ENCODE measurements at regions not wholly inside any gene's neighbourhood (a gene's known extent, or its start where the extent isn't known, plus 50 kb on each side); places are given as distances from the start of the nearest gene placed in this dataset.
"Not testable (repeated sequence)": the region's sequence is repeated elsewhere in the genome, so short reads cannot be mapped to it uniquely, and the experiment has no call there.

- DNase-seq = no peak
Observed at GRCh38 chr14:44873536-44873935, 88.2 kb downstream of the KLHL28 start.

DNA sequence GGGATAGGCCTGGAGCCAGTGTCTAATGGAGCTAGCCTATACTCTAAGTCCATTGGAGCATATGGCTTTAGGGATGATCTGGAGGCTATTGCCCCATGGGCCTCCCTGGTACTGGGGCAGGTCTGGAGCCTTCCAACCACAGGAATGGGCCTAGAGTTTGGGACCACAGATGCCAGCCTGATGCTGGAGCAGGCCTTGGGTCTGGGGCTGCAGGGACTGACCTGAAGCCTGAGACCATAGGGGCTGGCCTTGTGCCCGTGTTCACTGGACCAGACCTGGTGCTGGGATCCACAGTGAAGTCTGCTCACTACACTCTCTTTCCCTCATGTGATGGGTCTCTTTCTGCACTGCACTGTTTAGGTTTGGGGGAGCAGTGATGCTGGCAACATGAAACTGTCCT, 95.0 kb downstream of the KLHL28 start:
- DNase-seq = no peak

- no peak for DNase-seq
Observed at GRCh38 chr14:44866322-44866721, 95.4 kb downstream of the KLHL28 start.

DNA sequence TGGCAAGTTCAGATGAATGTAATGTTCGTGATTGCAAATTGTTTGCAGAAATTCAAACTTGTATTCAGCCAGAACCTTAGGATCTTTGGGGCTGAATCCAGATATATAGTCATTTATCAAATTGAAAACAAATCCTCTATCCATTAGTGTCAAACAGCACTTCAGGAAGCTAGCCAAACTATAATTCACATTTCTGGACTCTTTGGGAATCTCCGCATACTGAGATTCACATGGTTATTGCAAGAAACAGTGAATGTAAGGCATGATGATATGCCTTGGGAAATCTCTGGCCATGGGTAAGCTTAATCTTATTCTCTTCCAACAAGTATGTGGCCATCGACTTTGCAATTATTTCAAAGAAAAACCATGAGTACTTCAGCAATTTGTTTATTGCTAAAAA, 98.5 kb downstream of the KLHL28 start:
- DNase-seq = no peak

GRCh38 chr14:44854114-44854513, 107.6 kb downstream of the KLHL28 start:
- DNase-seq = no peak

GRCh38 chr14:44847526-44848309, 114.0 kb downstream of the KLHL28 start:
- DNase-seq = peak; percentile 15

- peak; percentile 51 for DNase-seq
Observed at GRCh38 chr14:44846232-44846824, 115.4 kb downstream of the KLHL28 start.

GRCh38 chr14:44835928-44836327, 125.8 kb downstream of the KLHL28 start:
- DNase-seq = not testable (repeated sequence)

GRCh38 chr14:44833376-44834060, 128.2 kb downstream of the KLHL28 start:
- peak; percentile 2 for DNase-seq

DNA sequence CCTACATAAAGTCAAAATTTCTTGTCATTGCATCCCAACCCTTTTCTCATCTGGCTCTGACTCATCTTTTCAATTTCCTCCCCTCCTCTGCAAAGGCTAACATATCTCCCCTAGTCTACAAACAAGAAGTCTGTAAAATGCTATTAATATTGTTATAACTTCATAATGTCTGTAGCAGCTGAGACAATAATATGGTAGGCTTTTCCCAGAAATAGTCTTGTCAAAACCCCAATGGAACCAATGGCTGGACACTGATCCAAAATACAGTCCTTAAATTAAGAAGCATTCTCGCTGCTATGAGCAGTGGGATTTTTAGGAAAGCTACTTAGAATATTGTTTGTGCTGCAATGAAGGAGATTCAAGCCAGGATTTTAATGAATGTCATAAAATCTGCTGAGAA, 131.4 kb downstream of the KLHL28 start:
- DNase-seq = no peak

DNA sequence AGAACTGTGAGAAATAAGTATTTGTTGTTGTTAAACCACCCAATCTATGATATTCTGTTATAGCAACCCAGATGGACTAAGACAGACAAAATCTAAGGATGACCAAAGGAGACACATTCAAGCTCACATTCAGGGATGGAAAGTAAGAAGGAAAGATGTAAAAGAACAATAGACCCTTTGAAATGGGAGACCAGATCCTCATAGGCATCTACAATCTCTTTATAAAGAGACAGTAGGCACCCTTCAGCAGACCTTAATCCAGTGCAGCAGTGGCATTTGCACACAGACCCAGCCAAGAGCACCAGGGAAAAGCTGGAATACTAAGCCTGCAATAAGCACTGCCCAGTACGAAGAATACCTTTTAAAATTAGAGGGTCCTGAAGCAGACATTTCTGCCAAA, 132.7 kb downstream of the KLHL28 start:
- no peak for DNase-seq

GRCh38 chr14:44828023-44828422, 133.7 kb downstream of the KLHL28 start:
- DNase-seq = no peak

GRCh38 chr14:44820230-44820964, 141.3 kb downstream of the KLHL28 start:
- no peak for DNase-seq

DNA sequence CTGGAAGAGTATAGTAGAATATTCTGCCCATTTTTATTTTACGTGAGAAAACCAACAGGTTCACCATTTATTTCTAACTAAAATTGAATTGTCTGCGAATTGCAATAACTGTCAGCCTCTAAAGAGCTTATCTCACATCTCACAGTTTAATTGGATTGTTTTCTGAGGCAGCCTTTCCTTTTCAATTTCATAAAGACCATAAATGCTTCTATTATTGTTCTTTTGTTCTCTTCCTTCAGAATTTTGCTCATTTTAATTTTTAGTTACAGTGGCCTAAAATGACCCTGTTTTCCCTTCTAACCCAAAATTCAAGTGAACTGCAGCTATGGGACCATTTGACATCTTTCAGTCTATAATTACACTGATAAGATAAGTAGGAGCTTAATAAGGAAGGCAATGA, 147.6 kb downstream of the KLHL28 start:
- DNase-seq = no peak

DNA sequence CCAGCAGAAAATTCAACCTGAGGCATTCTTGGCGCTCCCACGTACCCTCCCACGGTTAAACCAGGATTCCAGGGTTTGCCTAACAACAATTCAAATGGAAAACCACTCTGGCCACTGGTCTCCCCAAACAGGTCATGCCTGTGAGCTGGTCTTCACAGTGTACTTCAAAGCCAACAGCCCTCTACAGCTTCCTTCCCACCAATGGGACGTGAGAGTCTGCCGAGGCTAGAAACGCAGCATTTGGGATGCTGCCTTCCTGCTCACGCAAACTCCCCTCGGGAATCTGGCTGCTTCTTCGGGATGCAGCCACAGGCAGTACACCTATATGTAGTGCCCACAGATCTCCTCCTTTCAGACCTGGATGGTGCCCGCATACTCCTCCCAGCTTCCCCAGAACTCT, 149.1 kb downstream of the KLHL28 start:
- DNase-seq = no peak

DNA sequence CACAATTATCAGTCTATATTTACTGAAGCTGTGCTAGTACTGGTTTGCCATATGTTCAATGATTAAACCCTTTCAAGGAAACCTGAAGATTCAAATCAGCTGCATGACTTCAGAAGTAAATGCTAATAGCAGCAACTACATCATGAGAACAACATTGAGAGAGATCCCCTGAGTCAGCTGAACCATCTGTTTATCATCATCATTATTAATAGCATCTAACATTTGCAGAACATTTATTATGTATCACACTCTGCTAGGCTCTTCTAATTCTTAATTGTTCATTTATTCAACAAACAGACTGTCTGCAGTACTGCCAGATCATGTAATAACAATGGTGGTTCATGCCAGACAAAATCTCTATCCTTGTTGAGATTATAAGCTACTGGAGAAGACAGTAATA, 157.4 kb downstream of the KLHL28 start:
- no peak for DNase-seq

- DNase-seq = peak; percentile 53
Observed at GRCh38 chr14:44803239-44803905, 158.4 kb downstream of the KLHL28 start.

DNA sequence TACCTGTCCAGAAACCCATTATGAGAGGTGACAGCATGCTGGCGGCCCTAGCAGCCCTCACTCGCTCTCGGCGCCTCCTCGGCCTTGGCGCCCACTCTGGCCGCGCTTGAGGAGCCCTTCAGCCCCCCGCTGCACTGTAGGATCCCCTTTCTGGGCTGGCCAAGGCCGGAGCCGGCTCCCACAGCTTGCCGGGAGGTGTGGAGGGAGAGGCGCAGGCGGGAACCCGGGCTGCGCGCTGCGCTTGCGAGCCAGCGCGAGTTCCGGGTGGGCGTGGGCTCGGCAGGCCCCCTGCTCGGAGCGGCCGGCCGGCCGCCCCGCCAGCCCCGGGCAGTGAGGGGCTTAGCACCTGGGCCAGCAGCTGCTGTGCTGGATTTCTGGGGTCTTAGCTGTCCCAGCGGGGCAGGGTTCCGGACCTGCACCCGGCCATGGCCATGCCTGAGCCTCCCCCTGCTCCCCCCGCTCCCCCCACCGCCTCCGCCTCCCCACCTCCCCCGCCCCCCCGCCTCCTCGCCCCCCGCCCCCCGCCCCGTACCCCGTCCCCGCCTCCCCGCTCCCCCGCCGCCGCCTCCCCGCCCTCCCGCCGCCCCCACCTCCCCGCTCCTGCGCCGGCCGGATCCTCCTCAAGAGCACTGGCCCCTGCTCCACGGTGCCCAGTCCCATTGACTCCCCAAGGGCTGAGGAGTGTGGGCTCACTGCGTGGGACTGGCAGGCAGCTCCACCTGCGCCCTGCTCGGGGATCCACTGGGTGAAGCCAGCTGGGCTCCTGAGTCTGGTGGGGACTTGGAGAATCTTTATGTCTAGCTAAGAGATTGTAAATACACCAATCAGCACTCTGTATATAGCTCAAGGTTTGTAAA, 163.1 kb downstream of the KLHL28 start:
- DNase-seq = no peak

GRCh38 chr14:44795725-44796124, 166.0 kb downstream of the KLHL28 start:
- no peak for DNase-seq

GRCh38 chr14:44791730-44792129, 170.0 kb downstream of the KLHL28 start:
- no peak for DNase-seq

DNA sequence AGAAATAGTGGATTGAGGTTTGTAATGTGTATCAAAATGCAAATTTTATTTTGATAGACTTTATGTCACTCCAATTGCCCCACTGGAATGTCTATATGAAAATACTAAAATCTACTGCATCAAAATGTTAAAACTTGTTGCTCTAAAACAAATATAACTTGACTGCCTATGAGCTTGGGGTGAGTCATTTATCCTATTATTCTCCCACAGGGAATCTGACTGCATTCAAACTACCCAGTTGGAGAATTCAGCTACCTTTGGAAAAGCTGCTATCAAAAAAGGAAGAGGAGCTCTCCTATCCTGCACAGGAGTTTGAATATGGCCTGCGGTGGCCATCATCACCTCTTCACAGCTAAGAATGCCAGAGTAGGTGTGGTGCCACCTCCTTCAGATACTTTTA, 173.1 kb downstream of the KLHL28 start:
- no peak for DNase-seq

- DNase-seq = no peak
Observed at GRCh38 chr14:44785096-44785495, 176.7 kb downstream of the KLHL28 start.

All from EL (cell line).